HepG2 (cell line): ENCODE measurements at regions not wholly inside any gene's neighbourhood (a gene's known extent, or its start where the extent isn't known, plus 50 kb on each side); places are given as distances from the start of the nearest gene placed in this dataset.

Experiments used
- ATAC-seq: fragments of 200-7000 bp; cut with Tn5 transposase; 3 replicates; pipeline ENCODE4 v1.9.1; 2020; ENCODE audit warnings: mild to moderate bottlenecking, moderate library complexity
- BruUV-seq: library from RNA; stranded (reverse); fragments of 400-500 nt; replicated peaks from 2 replicates; lab custom pipeline; 2021; lab: Mats Ljungman, UMichigan
- CTCF ChIA-PET: fragments of 300-600 bp; formaldehyde crosslinking; extraction: SDS; loops from one replicate; lab custom pipeline; 2021; ENCODE audit warnings: low total read pairs, inconsistent platforms, low intra/inter-chr PET ratio; lab: Yijun Ruan, JAX
- POLR2A ChIA-PET: fragments of 350-600 bp; sonication (Branson Sonifier 250); formaldehyde crosslinking; loops from one replicate; lab custom pipeline; 2020; ENCODE audit warnings: antibody characterized with exemption, inconsistent platforms; lab: Yijun Ruan, JAX
- DNase-seq: peaks from one replicate; pipeline ENCODE4 v3.0.0-alpha.2; 2015; ENCODE audit warnings: low spot score
- FAIRE-seq: peaks from 3 replicates; lab custom pipeline; 2011; peaks lifted over from hg19 to GRCh38; lab: Jason Lieb, UNC
- H2AFZ ChIP-seq: one replicate; pipeline ENCODE4 v1.6.1; 2011; ENCODE audit warnings: low read length, inconsistent platforms
- H3K27ac ChIP-seq: fragments of 300-600 bp; 3 replicates; pipeline ENCODE4 v1.8.0; 2011; ENCODE audit warnings: mixed run types, mild to moderate bottlenecking, mixed read lengths, low read length, inconsistent platforms; ENCODE audit not compliant: insufficient read depth; ENCODE audit errors: extremely low read length
- H3K27me3 ChIP-seq, 2 experiments: fragments of 200-600 bp in 1 of 2; 2 replicates in 1 of 2; 3 replicates in 1 of 2; pipeline versions ENCODE4 v1.6.0 to v1.8.0; 2011; ENCODE audit warnings: low read length in 2 of 2, mild to moderate bottlenecking in 2 of 2, moderate library complexity in 2 of 2, inconsistent platforms in 1 of 2; ENCODE audit not compliant: insufficient read depth in 2 of 2, control insufficient read depth in 1 of 2
- H3K36me3 ChIP-seq, 2 experiments: fragments of 200-600 bp in 1 of 2; replicated peaks in 1 of 2; 2 replicates in 1 of 2; 3 replicates in 1 of 2; pipeline versions ENCODE4 v1.5.1 to v1.8.0; 2011; ENCODE audit warnings: low read length in 2 of 2, inconsistent platforms in 1 of 2; ENCODE audit not compliant: insufficient read depth in 2 of 2, control insufficient read depth in 1 of 2
- H3K4me1 ChIP-seq: 2 replicates; pipeline ENCODE4 v1.5.1; 2012; ENCODE audit warnings: low read length, inconsistent platforms; ENCODE audit not compliant: insufficient read depth
- H3K4me2 ChIP-seq: 2 replicates; pipeline ENCODE4 v1.6.0; 2011; ENCODE audit warnings: low read depth, low read length, inconsistent platforms
- H3K4me3 ChIP-seq, 3 experiments: fragments of 200-600 bp in 1 of 3; sonication (generic), shearing (Covaris generic) in 1 of 3; replicated peaks in 1 of 3; 2 replicates each; pipeline ENCODE4 v1.5.1; 2011 to 2016; ENCODE audit warnings: low read length in 3 of 3, inconsistent platforms in 2 of 3, low read depth in 2 of 3, mild to moderate bottlenecking in 2 of 3, control low read depth in 1 of 3, mixed read lengths in 1 of 3; ENCODE audit not compliant: insufficient read depth in 1 of 3
- H3K79me2 ChIP-seq: one replicate; pipeline ENCODE4 v1.6.1; 2011; ENCODE audit warnings: low read length, inconsistent platforms; ENCODE audit not compliant: insufficient read depth
- H3K9ac ChIP-seq: 2 replicates; pipeline ENCODE4 v1.6.0; 2011; ENCODE audit warnings: mild to moderate bottlenecking, low read depth, low read length, inconsistent platforms; ENCODE audit not compliant: insufficient read depth
- H3K9me3 ChIP-seq: 2 replicates; pipeline ENCODE4 v1.5.1; 2012; ENCODE audit warnings: mild to moderate bottlenecking, low read length
- H4K20me1 ChIP-seq: 2 replicates; pipeline ENCODE4 v1.6.0; 2011; ENCODE audit warnings: inconsistent platforms, mild to moderate bottlenecking, low read length, moderate library complexity; ENCODE audit not compliant: insufficient read depth
- DBP ChIP-seq: sonication (generic); formaldehyde crosslinking; IDR thresholded peaks from 2 replicates; pipeline ENCODE4 v1.4.0; 2020; ENCODE audit warnings: missing genetic modification reagents; ENCODE audit errors: not compliant biosample characterization
- RFXANK ChIP-seq: IDR thresholded peaks from 2 replicates; pipeline ENCODE4 v1.6.1; 2016
- TGIF2 ChIP-seq: IDR thresholded peaks from 2 replicates; pipeline ENCODE4 v1.6.1; 2016; ENCODE audit warnings: control low read depth, missing compliant biosample characterization
- ZBTB33 ChIP-seq: sonication (generic); formaldehyde crosslinking; IDR thresholded peaks from 2 replicates; pipeline ENCODE4 v1.4.0; 2020; ENCODE audit warnings: missing genetic modification reagents
- ZFYVE20 ChIP-seq: sonication (generic); formaldehyde crosslinking; IDR thresholded peaks from 2 replicates; pipeline ENCODE4 v1.8.0; 2023; ENCODE audit warnings: low read depth, mild to moderate bottlenecking, moderate library complexity, missing genetic modification reagents, borderline replicate concordance
- ZIK1 ChIP-seq: sonication (generic); formaldehyde crosslinking; IDR thresholded peaks from 2 replicates; pipeline ENCODE4 v1.5.0; 2020; ENCODE audit warnings: mild to moderate bottlenecking, low read depth, missing genetic modification reagents, borderline replicate concordance
- ZNF550 ChIP-seq: sonication (generic); formaldehyde crosslinking; IDR thresholded peaks from 2 replicates; pipeline ENCODE4 v1.4.0; 2020; ENCODE audit warnings: mild to moderate bottlenecking, missing genetic modification reagents, borderline replicate concordance
- ZNF598 ChIP-seq: sonication (generic); formaldehyde crosslinking; IDR thresholded peaks from 2 replicates; pipeline ENCODE4 v1.5.1; 2020; ENCODE audit warnings: mild to moderate bottlenecking, missing genetic modification reagents, borderline replicate concordance
- ZNF841 ChIP-seq: sonication (generic); formaldehyde crosslinking; IDR thresholded peaks from 2 replicates; pipeline ENCODE4 v1.8.1; 2023; ENCODE audit warnings: missing genetic modification reagents, borderline replicate concordance
- ZSCAN21 ChIP-seq: sonication (generic); formaldehyde crosslinking; IDR thresholded peaks from 2 replicates; pipeline ENCODE4 v1.8.0; 2022; ENCODE audit warnings: mild to moderate bottlenecking, missing genetic modification reagents, moderate library complexity, borderline replicate concordance
- WGBS: methylation state at CpG from one replicate; pipeline ENCODE4 v1.1.6; 2017; ENCODE audit warnings: low lambda C conversion rate; 5-methylcytosine and 5-hydroxymethylcytosine counted together
- in situ Hi-C: cut with HindIII; loops from 2 replicates; pipeline ENCODE4 v1.10.0; 2017; ENCODE audit warnings: low pct_unique_long_range_greater_than_20kb; ENCODE audit not compliant: extremely low pct_ligation_motif_present
- intact Hi-C: fragments of 100-400 bp; cut with micrococcal nuclease; formaldehyde crosslinking; loops from one replicate; pipeline ENCODE4 v1.10.0; 2022; ENCODE audit not compliant: unreplicated experiment
- TF ChIP-seq, protein P1 (sequence below): sonication (generic); formaldehyde crosslinking; IDR thresholded peaks from 2 replicates; pipeline ENCODE4 v1.4.0; 2020; ENCODE audit warnings: mild to moderate bottlenecking, low read depth, missing genetic modification reagents

GRCh38 chr6:98156580-98156979, 677.8 kb upstream of the POU3F2 start (continued):
- TF ChIP-seq, protein P1, sequence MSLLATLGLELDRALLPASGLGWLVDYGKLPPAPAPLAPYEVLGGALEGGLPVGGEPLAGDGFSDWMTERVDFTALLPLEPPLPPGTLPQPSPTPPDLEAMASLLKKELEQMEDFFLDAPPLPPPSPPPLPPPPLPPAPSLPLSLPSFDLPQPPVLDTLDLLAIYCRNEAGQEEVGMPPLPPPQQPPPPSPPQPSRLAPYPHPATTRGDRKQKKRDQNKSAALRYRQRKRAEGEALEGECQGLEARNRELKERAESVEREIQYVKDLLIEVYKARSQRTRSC (CRISPR knock-in tag) = no peak
- no peak for TF ChIP-seq ZFYVE20 (CRISPR knock-in tag)
- no peak for TF ChIP-seq ZSCAN21 (CRISPR knock-in tag)
- TF ChIP-seq ZNF550 (CRISPR knock-in tag) = no peak
- no peak for TF ChIP-seq DBP (CRISPR knock-in tag)
- TF ChIP-seq RFXANK = no peak
- TF ChIP-seq ZNF598 (CRISPR knock-in tag) = no peak
- no peak for TF ChIP-seq TGIF2 (CRISPR knock-in tag)
- TF ChIP-seq ZIK1 = no peak
- TF ChIP-seq, all 625 proteins: peak for 0

- no peaks in the 10 kb centered on the region; a peak in 1 of 5 replicates for H3K27me3 ChIP-seq
- 55% methylated on average over 8 of the region's 8 CpGs for whole genome bisulfite sequencing
- TF ChIP-seq ZNF841 (CRISPR knock-in tag) (no peak), ZBTB33 (no peak)
- POLR2A ChIA-PET = no interaction called here
- CTCF ChIA-PET = no interaction called here
- no peak overlapping the region for H2AFZ ChIP-seq
- no peak overlapping the region for H3K27ac ChIP-seq
- BruUV-seq = no TSS peak
- H3K79me2 ChIP-seq = no peaks in the 10 kb centered on the region
- H3K9me3 ChIP-seq = no peaks in the 10 kb centered on the region
- no peaks in the 10 kb centered on the region for H3K36me3 ChIP-seq
- H3K9ac ChIP-seq = no peak overlapping the region
- no peaks in the 10 kb centered on the region for H4K20me1 ChIP-seq
- DNase-seq = no peak
- ATAC-seq = no peak
- no peaks in the 10 kb centered on the region for H3K4me1 ChIP-seq
- in situ Hi-C loops = no loop called here
- no peak overlapping the region for H3K4me3 ChIP-seq
- FAIRE-seq = no peak
- intact Hi-C loops = no loop called here
- H3K4me2 ChIP-seq = no peak overlapping the region
These were observed 654.8 kb upstream of the POU3F2 start for GRCh38 chr6:98179606-98180005.
